GM13976 (cell line): ENCODE measurements at regions not wholly inside any gene's neighbourhood (a gene's known extent, or its start where the extent isn't known, plus 50 kb on each side); places are given as distances from the start of the nearest gene placed in this dataset.

Experiments used
- DNase-seq: peaks from one replicate; pipeline ENCODE4 v3.0.0; 2012; ENCODE audit warnings: low spot score
- CTCF ChIP-seq: IDR thresholded peaks from 2 replicates; pipeline ENCODE4 v1.5.1; 2012; ENCODE audit warnings: borderline replicate concordance, mild to moderate bottlenecking; ENCODE audit not compliant: insufficient read depth; ENCODE audit errors: extremely low read depth, missing control alignments, control extremely low read depth
- in situ Hi-C: fragments of 300-500 bp; cut with MboI; formaldehyde crosslinking; loops from one replicate; pipeline ENCODE4 v1.12.0; 2022; ENCODE audit warnings: low sequenced_read_pairs, mixed read lengths, inconsistent platforms; ENCODE audit not compliant: unreplicated experiment

GRCh38 chr5:91830361-91830953 lies 447.3 kb upstream of the ARRDC3 start:
- in situ Hi-C loops: no loop called here
- no peak for TF ChIP-seq CTCF
- no peak for DNase-seq

GRCh38 chr5:91825618-91826017 lies 442.5 kb upstream of the ARRDC3 start:
- no peak for TF ChIP-seq CTCF
- in situ Hi-C loops: no loop called here
- no peak for DNase-seq

GRCh38 chr5:91824406-91824805 lies 441.3 kb upstream of the ARRDC3 start:
- DNase-seq: no peak
- no peak for TF ChIP-seq CTCF
- in situ Hi-C loops: no loop called here

- DNase-seq: no peak
- in situ Hi-C loops: no loop called here
- no peak for TF ChIP-seq CTCF
These were observed 437.8 kb upstream of the ARRDC3 start for GRCh38 chr5:91820874-91821273.

- DNase-seq: no peak
- in situ Hi-C loops: no loop called here
- no peak for TF ChIP-seq CTCF
These were observed 433.6 kb upstream of the ARRDC3 start for GRCh38 chr5:91816681-91817080.

GRCh38 chr5:91797576-91797975 lies 414.5 kb upstream of the ARRDC3 start:
- no peak for TF ChIP-seq CTCF
- no peak for DNase-seq
- in situ Hi-C loops: no loop called here
